Astrocyte (in vitro differentiated cells and primary cell): ENCODE measurements at regions not wholly inside any gene's neighbourhood (a gene's known extent, or its start where the extent isn't known, plus 50 kb on each side); places are given as distances from the start of the nearest gene placed in this dataset.

Source experiments
- DNase-seq: peaks from one replicate; pipeline ENCODE4 v3.0.0-alpha.2; 2010; ENCODE audit warnings: low read depth
- FAIRE-seq: peaks from 2 replicates; lab custom pipeline; 2011; peaks lifted over from hg19 to GRCh38; lab: Jason Lieb, UNC
- H2AFZ ChIP-seq: 2 replicates; pipeline ENCODE4 v1.6.0; 2012; ENCODE audit warnings: low read depth, low read length, inconsistent platforms
- H3K27ac ChIP-seq: 2 replicates; pipeline ENCODE4 v1.5.1; 2011; ENCODE audit warnings: low read depth, low read length, inconsistent platforms
- H3K27me3 ChIP-seq: 2 replicates; pipeline ENCODE4 v1.6.0; 2011; ENCODE audit warnings: low read length, inconsistent platforms; ENCODE audit not compliant: insufficient read depth
- H3K36me3 ChIP-seq: 2 replicates; pipeline ENCODE4 v1.5.1; 2011; ENCODE audit warnings: low read length, inconsistent platforms; ENCODE audit not compliant: insufficient read depth
- H3K4me1 ChIP-seq: 2 replicates; pipeline ENCODE4 v1.5.1; 2011; ENCODE audit warnings: low read length, inconsistent platforms; ENCODE audit not compliant: insufficient read depth
- H3K4me2 ChIP-seq: 2 replicates; pipeline ENCODE4 v1.6.0; 2012; ENCODE audit warnings: low read length, inconsistent platforms
- H3K4me3 ChIP-seq: 2 replicates; pipeline ENCODE4 v1.5.1; 2011; ENCODE audit warnings: low read depth, mild to moderate bottlenecking, low read length, inconsistent platforms; ENCODE audit not compliant: insufficient read depth
- H3K79me2 ChIP-seq: 2 replicates; pipeline ENCODE4 v1.6.0; 2012; ENCODE audit warnings: mild to moderate bottlenecking, low read length, inconsistent platforms; ENCODE audit not compliant: insufficient read depth
- H3K9ac ChIP-seq: 2 replicates; pipeline ENCODE4 v1.6.0; 2012; ENCODE audit warnings: mild to moderate bottlenecking, low read length, inconsistent platforms
- H3K9me3 ChIP-seq: 2 replicates; pipeline ENCODE4 v1.5.1; 2012; ENCODE audit warnings: low read depth, mild to moderate bottlenecking, low read length, inconsistent platforms; ENCODE audit not compliant: insufficient read depth
- H4K20me1 ChIP-seq: 2 replicates; pipeline ENCODE4 v1.6.0; 2012; ENCODE audit warnings: low read length, inconsistent platforms; ENCODE audit not compliant: insufficient read depth
- H3K27ac Mint-ChIP-seq: one replicate; pipeline ENCODE4 v1.8.0; 2021; ENCODE audit warnings: mild to moderate bottlenecking, mixed read lengths; ENCODE audit not compliant: unreplicated experiment
- H3K27me3 Mint-ChIP-seq: one replicate; pipeline ENCODE4 v1.8.0; 2021; ENCODE audit warnings: low read depth, mixed read lengths; ENCODE audit not compliant: unreplicated experiment
- H3K36me3 Mint-ChIP-seq: one replicate; pipeline ENCODE4 v1.8.0; 2021; ENCODE audit warnings: low read depth, mixed read lengths; ENCODE audit not compliant: unreplicated experiment
- H3K4me1 Mint-ChIP-seq: one replicate; pipeline ENCODE4 v1.8.0; 2021; ENCODE audit warnings: low read depth, mixed read lengths; ENCODE audit not compliant: unreplicated experiment
- H3K4me3 Mint-ChIP-seq: one replicate; pipeline ENCODE4 v1.8.0; 2021; ENCODE audit warnings: mild to moderate bottlenecking, moderate library complexity, mixed read lengths; ENCODE audit not compliant: unreplicated experiment
- H3K9me3 Mint-ChIP-seq: one replicate; pipeline ENCODE4 v1.8.0; 2021; ENCODE audit warnings: mild to moderate bottlenecking, mixed read lengths; ENCODE audit not compliant: unreplicated experiment
- EZH2 ChIP-seq: IDR thresholded peaks from 2 replicates; pipeline ENCODE4 v1.6.1; 2012; ENCODE audit warnings: mild to moderate bottlenecking, low read length, inconsistent platforms; ENCODE audit not compliant: insufficient read depth
- TF ChIP-seq, protein P1 (sequence below): IDR thresholded peaks from 2 replicates; pipeline ENCODE4 v1.5.1; 2011; ENCODE audit warnings: low read depth, mild to moderate bottlenecking, inconsistent platforms, low read length, moderate library complexity; ENCODE audit not compliant: insufficient read depth

- no peak overlapping the region for H3K4me2 ChIP-seq
- no peaks in the 10 kb centered on the region for H3K4me1 ChIP-seq
- Mint-ChIP-seq H3K4me1 (no peaks in the 10 kb centered on the region), H3K27me3 (no peaks in the 10 kb centered on the region), H3K27ac (no peak overlapping the region), H3K4me3 (no peak overlapping the region), H3K9me3 (peaks cover 3% of the 10 kb centered on the region), H3K36me3 (no peaks in the 10 kb centered on the region)
- H3K36me3 ChIP-seq: no peaks in the 10 kb centered on the region
- no peaks in the 10 kb centered on the region for H4K20me1 ChIP-seq
- no peak overlapping the region for H3K4me3 ChIP-seq
- FAIRE-seq: no peak
- no peaks in the 10 kb centered on the region for H3K9me3 ChIP-seq
- H2AFZ ChIP-seq: no peak overlapping the region
- no peaks in the 10 kb centered on the region for H3K27me3 ChIP-seq
- DNase-seq: no peak
- TF ChIP-seq EZH2: no peak
- H3K27ac ChIP-seq: no peak overlapping the region
- H3K9ac ChIP-seq: no peak overlapping the region
- no peaks in the 10 kb centered on the region for H3K79me2 ChIP-seq
Observed at GRCh38 chr2:173763641-173764040, 201.5 kb downstream of the SP3 start.

DNA sequence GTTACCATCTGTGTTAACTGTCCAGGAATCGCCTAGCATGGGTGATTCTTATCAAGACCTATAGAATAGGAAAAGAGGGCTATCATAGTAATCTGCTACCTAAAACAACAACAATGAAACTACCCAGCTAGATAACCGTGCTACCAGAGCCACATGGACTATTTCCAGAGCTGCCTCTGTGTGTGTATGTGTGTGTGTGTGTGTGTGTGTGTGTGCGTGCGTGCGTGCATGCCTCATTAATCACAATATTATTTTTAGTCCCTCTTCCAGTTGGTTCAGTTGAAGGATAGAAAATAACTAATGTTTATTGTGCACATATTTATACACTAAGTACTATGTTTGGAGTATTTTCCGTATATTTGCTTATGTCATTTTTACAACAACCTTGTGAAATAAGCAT is 201.1 kb downstream of the SP3 start:
- Histone ChIP-seq H3K27ac (no peak overlapping the region), H4K20me1 (no peaks in the 10 kb centered on the region), H3K9me3 (no peaks in the 10 kb centered on the region), H3K36me3 (no peaks in the 10 kb centered on the region), H3K4me1 (no peaks in the 10 kb centered on the region), H2AFZ (no peak overlapping the region), H3K4me2 (no peak overlapping the region), H3K4me3 (no peak overlapping the region), H3K9ac (no peak overlapping the region), H3K79me2 (no peaks in the 10 kb centered on the region), H3K27me3 (no peaks in the 10 kb centered on the region)
- Mint-ChIP-seq H3K4me1 (no peaks in the 10 kb centered on the region), H3K9me3 (peaks cover 3% of the 10 kb centered on the region), H3K27me3 (no peaks in the 10 kb centered on the region), H3K36me3 (no peaks in the 10 kb centered on the region), H3K4me3 (no peak overlapping the region), H3K27ac (no peak overlapping the region)
- DNase-seq (no peak), FAIRE-seq (no peak)
- TF ChIP-seq, protein P1, sequence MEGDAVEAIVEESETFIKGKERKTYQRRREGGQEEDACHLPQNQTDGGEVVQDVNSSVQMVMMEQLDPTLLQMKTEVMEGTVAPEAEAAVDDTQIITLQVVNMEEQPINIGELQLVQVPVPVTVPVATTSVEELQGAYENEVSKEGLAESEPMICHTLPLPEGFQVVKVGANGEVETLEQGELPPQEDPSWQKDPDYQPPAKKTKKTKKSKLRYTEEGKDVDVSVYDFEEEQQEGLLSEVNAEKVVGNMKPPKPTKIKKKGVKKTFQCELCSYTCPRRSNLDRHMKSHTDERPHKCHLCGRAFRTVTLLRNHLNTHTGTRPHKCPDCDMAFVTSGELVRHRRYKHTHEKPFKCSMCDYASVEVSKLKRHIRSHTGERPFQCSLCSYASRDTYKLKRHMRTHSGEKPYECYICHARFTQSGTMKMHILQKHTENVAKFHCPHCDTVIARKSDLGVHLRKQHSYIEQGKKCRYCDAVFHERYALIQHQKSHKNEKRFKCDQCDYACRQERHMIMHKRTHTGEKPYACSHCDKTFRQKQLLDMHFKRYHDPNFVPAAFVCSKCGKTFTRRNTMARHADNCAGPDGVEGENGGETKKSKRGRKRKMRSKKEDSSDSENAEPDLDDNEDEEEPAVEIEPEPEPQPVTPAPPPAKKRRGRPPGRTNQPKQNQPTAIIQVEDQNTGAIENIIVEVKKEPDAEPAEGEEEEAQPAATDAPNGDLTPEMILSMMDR: no peak
- no peak for TF ChIP-seq EZH2

- Mint-ChIP-seq H3K4me1 (no peaks in the 10 kb centered on the region), H3K27ac (no peak overlapping the region), H3K9me3 (peaks cover 3% of the 10 kb centered on the region), H3K27me3 (peaks cover 6% of the 10 kb centered on the region), H3K4me3 (no peak overlapping the region), H3K36me3 (no peaks in the 10 kb centered on the region)
- H3K4me2 ChIP-seq: no peak overlapping the region
- H3K36me3 ChIP-seq: no peaks in the 10 kb centered on the region
- peaks cover 4% of the 10 kb centered on the region for H3K27me3 ChIP-seq
- DNase-seq (no peak), FAIRE-seq (no peak)
- H3K79me2 ChIP-seq: no peaks in the 10 kb centered on the region
- H3K4me3 ChIP-seq: no peak overlapping the region
- H3K9me3 ChIP-seq: no peaks in the 10 kb centered on the region
- H3K4me1 ChIP-seq: no peaks in the 10 kb centered on the region
- no peaks in the 10 kb centered on the region for H4K20me1 ChIP-seq
- no peak for TF ChIP-seq EZH2
- H3K9ac ChIP-seq: no peak overlapping the region
- no peak overlapping the region for H2AFZ ChIP-seq
- no peak overlapping the region for H3K27ac ChIP-seq
Observed at GRCh38 chr2:173766537-173767289, 198.5 kb downstream of the SP3 start.
